ENCODE measurements at regions not wholly inside any gene's neighbourhood (a gene's known extent, or its start where the extent isn't known, plus 50 kb on each side); places are given as distances from the start of the nearest gene placed in this dataset.

- TF ChIP-seq, protein P1, sequence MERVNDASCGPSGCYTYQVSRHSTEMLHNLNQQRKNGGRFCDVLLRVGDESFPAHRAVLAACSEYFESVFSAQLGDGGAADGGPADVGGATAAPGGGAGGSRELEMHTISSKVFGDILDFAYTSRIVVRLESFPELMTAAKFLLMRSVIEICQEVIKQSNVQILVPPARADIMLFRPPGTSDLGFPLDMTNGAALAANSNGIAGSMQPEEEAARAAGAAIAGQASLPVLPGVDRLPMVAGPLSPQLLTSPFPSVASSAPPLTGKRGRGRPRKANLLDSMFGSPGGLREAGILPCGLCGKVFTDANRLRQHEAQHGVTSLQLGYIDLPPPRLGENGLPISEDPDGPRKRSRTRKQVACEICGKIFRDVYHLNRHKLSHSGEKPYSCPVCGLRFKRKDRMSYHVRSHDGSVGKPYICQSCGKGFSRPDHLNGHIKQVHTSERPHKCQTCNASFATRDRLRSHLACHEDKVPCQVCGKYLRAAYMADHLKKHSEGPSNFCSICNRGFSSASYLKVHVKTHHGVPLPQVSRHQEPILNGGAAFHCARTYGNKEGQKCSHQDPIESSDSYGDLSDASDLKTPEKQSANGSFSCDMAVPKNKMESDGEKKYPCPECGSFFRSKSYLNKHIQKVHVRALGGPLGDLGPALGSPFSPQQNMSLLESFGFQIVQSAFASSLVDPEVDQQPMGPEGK (CRISPR knock-in tag; IDR thresholded peaks at IDR 0.05; ENCODE audit: borderline replicate concordance): no peak
- TF ChIP-seq ZFP3 (CRISPR knock-in tag; IDR thresholded peaks at IDR 0.05) (no peak), ZC3H10 (CRISPR knock-in tag; IDR thresholded peaks at IDR 0.05) (no peak)
Observed at GRCh38 chr7:7090460-7090859, 91.9 kb upstream of the C1GALT1 start.
